ENCODE measurements at regions not wholly inside any gene's neighbourhood (a gene's known extent, or its start where the extent isn't known, plus 50 kb on each side); places are given as distances from the start of the nearest gene placed in this dataset.

- TF ChIP-seq CTCF (conservative IDR thresholded peaks at IDR 0.05 in 1 of 2, IDR thresholded peaks at IDR 0.05 in 1 of 2; ENCODE audit: extremely low read depth in 1 of 2, insufficient read depth in 1 of 2, low read depth in 1 of 2, low read length in 2 of 2) (no peak), EZH2 (IDR thresholded peaks at IDR 0.05; ENCODE audit: borderline replicate concordance, low read length) (no peak)
Observed at GRCh38 chr10:10259013-10259412, 758.7 kb upstream of the CELF2 start.

Data from mammary epithelial cell (primary cell).